NCI-H446 (cell line): ENCODE measurements at regions not wholly inside any gene's neighbourhood (a gene's known extent, or its start where the extent isn't known, plus 50 kb on each side); places are given as distances from the start of the nearest gene placed in this dataset.
"Not testable (repeated sequence)": the region's sequence is repeated elsewhere in the genome, so short reads cannot be mapped to it uniquely, and the experiment has no call there.

ENCODE experiments used
- DNase-seq, 2 experiments: peaks; one replicate each; lab custom pipeline; 2025; lab: John Stamatoyannopoulos, UW

- DNase-seq = no peak
Measured at GRCh38 chr5:109630093-109630492, 59.6 kb upstream of the MAN2A1 start.

- no peak for DNase-seq
Measured at GRCh38 chr5:109628591-109628990, 61.1 kb upstream of the MAN2A1 start.

GRCh38 chr5:109621266-109621665 is 68.5 kb upstream of the MAN2A1 start:
- DNase-seq = not testable (repeated sequence)

GRCh38 chr5:109620651-109621050 is 69.1 kb upstream of the MAN2A1 start:
- DNase-seq = no peak

GRCh38 chr5:109619606-109620005 is 70.1 kb upstream of the MAN2A1 start:
- peak in 1 of 2 experiments; percentile 9 for DNase-seq

GRCh38 chr5:109619021-109619460 is 70.7 kb upstream of the MAN2A1 start:
- DNase-seq = no peak

- DNase-seq = no peak
Measured at GRCh38 chr5:109614981-109615380, 74.7 kb upstream of the MAN2A1 start.

- peak; percentile 60 to 92 for DNase-seq
Measured at GRCh38 chr5:109614301-109614700, 75.4 kb upstream of the MAN2A1 start.

- DNase-seq = no peak
Measured at GRCh38 chr5:109612278-109612905, 77.3 kb upstream of the MAN2A1 start.

- DNase-seq = peak in 1 of 2 experiments; percentile 41
Measured at GRCh38 chr5:109611505-109611904, 78.2 kb upstream of the MAN2A1 start.

GRCh38 chr5:109611061-109611460 is 78.7 kb upstream of the MAN2A1 start:
- DNase-seq = no peak

GRCh38 chr5:109610581-109610980 is 79.1 kb upstream of the MAN2A1 start:
- DNase-seq = no peak

GRCh38 chr5:109605207-109605730 is 84.5 kb upstream of the MAN2A1 start:
- DNase-seq = no peak

- no peak for DNase-seq
Measured at GRCh38 chr5:109604758-109605157, 85.0 kb upstream of the MAN2A1 start.

- no peak for DNase-seq
Measured at GRCh38 chr5:109601736-109602135, 88.0 kb upstream of the MAN2A1 start.

- no peak for DNase-seq
Measured at GRCh38 chr5:109597893-109598292, 91.8 kb upstream of the MAN2A1 start.

GRCh38 chr5:109594217-109594616 is 95.5 kb upstream of the MAN2A1 start:
- no peak for DNase-seq

- DNase-seq = no peak
Measured at GRCh38 chr5:109590799-109591198, 98.9 kb upstream of the MAN2A1 start.

GRCh38 chr5:109589986-109590385 is 99.7 kb upstream of the MAN2A1 start:
- no peak for DNase-seq

- no peak for DNase-seq
Measured at GRCh38 chr5:109589239-109589638, 100.5 kb upstream of the MAN2A1 start.

- no peak for DNase-seq
Measured at GRCh38 chr5:109588281-109589035, 101.3 kb upstream of the MAN2A1 start.

GRCh38 chr5:109584986-109585599 is 104.6 kb upstream of the MAN2A1 start:
- DNase-seq = no peak

- no peak for DNase-seq
Measured at GRCh38 chr5:109580225-109580624, 109.5 kb upstream of the MAN2A1 start.
